HG02870 (cell line): ENCODE measurements at regions not wholly inside any gene's neighbourhood (a gene's known extent, or its start where the extent isn't known, plus 50 kb on each side); places are given as distances from the start of the nearest gene placed in this dataset.

ENCODE experiments used
- ATAC-seq: cut with Tn5 transposase; IDR thresholded peaks from one replicate; pipeline ENCODE4 v1.9.1; 2021; ENCODE audit warnings: mild to moderate bottlenecking, moderate library complexity; ENCODE audit not compliant: unreplicated experiment

DNA sequence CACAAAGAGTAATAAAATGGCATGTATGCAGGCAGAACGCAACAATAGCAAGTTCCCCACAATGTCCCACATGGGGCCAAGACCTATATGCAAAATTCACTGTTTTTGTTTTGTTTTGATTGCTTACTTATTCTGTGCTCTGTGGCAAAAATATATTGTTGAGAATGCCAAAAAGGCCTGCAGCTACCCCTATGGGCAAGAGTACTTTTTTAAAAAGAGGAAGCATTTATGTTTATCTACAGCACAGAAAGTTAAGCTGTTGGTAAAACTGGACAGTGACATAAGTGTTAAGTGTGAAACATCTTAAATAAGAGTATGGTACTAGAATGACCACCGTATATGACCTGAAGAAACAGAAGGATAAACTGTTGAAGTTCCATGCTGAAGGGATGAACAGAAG lies 301.9 kb upstream of the ZC3H12C start:
- ATAC-seq, result no peak

DNA sequence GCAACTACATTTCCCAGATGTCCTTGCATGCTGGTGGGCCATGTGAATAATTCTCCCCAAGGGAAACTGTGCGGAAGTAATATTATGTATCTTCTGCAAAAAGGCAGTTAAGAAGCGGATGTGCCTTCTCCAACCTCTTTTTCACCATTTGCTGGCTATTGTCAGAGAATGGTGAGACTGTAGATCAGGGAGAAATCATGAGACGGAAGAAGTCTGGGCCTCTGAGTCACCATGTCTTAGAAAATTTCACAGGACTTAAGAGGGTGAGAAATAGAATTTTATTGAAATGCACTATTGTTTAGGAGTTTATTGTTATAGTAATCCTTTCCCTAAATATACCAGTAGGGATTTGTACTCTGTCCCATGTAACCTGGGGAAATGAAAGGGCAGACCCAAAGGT lies 298.7 kb upstream of the ZC3H12C start:
- ATAC-seq, result no peak

DNA sequence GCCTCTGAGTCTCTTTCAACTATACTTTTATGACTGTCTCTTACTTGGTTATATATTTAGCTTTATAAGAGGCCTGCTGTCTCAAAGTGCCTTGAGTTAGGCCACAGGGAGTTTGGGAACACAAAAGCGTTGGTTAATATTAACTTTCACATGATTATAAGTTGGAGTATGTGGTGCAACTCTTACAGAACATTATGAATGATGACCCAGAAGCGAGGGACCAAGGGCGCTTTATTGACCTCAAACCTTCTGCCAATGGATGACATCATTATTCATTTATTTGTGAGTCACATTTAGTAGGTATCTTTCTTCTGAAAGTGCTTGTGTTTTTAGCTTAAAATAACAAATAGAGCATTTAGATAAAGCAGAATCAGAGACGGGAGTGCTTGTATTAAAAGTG lies 298.0 kb upstream of the ZC3H12C start:
- no peak for ATAC-seq

DNA sequence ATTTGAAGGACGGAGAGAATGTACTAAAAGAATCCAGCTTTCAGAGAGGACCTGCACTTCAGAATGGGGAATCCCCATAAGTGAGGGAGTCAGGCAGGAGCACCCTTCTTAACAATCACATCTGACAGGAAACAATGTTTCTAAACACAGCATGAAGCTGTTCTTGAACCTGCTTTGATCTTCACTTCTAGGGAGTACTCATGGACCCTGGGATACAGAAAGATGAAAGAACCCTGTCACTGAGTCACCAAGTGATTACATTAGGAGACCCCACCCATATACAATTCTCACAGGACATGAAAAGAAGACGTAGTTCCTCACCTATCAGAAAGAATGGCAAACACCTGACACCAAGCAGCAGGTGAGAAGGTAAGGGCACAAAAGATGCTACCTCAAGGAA lies 296.9 kb upstream of the ZC3H12C start:
- ATAC-seq, result no peak

GRCh38 chr11:109798521-109798920 lies 294.7 kb upstream of the ZC3H12C start:
- no peak for ATAC-seq

GRCh38 chr11:109799604-109800003 lies 293.6 kb upstream of the ZC3H12C start:
- ATAC-seq, result no peak

- ATAC-seq, result no peak
These were observed 288.3 kb upstream of the ZC3H12C start for GRCh38 chr11:109804911-109805310.

- no peak for ATAC-seq
These were observed 287.0 kb upstream of the ZC3H12C start for GRCh38 chr11:109806205-109806604.

- no peak for ATAC-seq
These were observed 284.6 kb upstream of the ZC3H12C start for GRCh38 chr11:109808569-109808968.

GRCh38 chr11:109814824-109815223 lies 278.4 kb upstream of the ZC3H12C start:
- no peak for ATAC-seq

GRCh38 chr11:109815500-109816150 lies 277.6 kb upstream of the ZC3H12C start:
- no peak for ATAC-seq

DNA sequence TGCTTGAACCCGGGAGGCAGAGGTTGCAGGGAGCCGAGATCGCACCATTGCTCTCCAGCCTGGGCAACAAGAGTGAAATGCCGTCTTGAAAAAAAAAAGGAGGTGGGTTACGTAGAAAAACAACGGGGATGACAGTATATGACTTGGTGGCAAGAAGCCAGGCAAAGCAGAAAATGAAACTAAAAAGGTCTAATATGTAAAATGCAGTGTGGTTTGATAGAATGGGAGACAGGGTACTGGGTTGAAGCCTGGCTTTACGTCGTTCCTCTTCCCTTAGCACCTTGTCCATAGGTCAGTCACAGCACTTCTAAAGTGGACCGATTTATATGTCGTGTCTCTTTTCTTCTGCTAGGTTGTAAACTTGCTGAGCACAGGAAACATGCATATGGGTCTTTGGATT lies 274.9 kb upstream of the ZC3H12C start:
- ATAC-seq, result no peak

DNA sequence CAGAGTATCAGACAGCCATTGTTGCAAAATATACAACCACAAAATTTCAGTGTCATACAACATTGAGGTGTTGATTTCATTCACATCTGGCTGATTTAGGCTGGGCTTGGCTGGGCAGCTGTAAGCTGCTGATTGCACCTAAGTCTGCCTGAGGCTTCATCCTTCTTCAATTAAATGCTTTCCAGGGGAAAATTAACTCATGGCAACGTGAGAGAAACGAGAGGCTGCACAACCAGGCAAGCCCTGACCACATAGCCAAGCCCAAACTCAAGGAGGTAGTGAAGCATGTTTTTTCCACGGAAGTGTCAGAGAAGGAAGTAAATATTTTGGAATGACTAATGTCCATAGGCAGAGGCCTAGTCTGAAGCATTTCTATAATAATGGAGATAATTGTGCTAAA lies 273.8 kb upstream of the ZC3H12C start:
- no peak for ATAC-seq

DNA sequence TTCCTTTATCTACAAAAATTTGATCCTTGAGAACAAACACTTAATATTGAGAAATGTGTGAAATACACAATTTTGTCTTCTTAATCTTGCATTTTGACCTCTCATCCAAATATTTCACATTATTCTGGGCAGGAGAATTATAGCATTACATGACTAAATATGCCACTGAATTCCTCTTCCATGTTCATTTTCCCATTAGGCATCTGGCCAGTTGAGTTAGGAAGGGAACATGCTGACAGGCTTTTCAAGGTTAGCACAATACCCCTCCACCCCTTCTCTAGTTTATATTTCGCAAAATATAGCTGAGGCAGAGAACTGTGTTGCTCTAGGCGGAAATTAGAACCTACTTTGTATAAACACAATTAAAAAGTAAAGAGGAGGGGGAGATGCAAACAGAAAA lies 271.7 kb upstream of the ZC3H12C start:
- ATAC-seq, result no peak

GRCh38 chr11:109822436-109823102 lies 270.6 kb upstream of the ZC3H12C start:
- ATAC-seq, result no peak

DNA sequence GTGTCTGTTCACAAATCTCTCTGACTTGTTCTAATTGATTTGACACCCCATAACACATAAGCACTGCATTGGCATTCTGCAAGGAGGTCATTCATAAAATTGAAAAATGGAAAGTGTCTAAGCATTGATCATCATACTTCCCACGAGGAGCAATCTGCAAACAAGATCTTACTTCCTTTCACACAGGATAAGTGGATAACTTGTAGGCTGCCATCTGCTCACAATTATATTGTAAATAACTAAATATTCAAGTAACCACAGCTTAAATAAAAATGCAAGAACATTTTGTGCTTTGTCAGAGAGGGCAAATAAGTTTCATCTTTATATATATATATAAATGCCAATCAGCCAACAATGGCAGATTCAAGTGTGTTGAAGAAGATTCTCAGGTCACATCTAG lies 264.8 kb upstream of the ZC3H12C start:
- ATAC-seq, result no peak

DNA sequence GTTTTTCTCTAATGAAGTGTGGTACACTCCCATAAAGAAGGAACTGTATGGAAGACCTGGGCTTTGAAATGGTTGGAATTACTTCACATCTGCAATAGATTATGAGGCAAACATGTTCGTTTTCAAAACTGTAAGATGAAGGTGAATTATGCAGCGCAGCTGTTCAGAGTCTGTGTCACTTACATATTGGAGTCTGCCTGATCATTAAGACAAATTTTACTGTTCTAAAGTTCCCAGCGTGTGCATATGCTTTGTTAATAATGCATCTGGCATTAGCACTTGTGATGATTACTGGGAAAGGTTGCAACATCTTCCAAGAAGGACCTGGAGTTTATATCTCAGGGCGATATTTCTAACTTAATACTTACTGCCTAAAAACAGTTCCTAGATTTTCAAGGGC lies 255.2 kb upstream of the ZC3H12C start:
- no peak for ATAC-seq

DNA sequence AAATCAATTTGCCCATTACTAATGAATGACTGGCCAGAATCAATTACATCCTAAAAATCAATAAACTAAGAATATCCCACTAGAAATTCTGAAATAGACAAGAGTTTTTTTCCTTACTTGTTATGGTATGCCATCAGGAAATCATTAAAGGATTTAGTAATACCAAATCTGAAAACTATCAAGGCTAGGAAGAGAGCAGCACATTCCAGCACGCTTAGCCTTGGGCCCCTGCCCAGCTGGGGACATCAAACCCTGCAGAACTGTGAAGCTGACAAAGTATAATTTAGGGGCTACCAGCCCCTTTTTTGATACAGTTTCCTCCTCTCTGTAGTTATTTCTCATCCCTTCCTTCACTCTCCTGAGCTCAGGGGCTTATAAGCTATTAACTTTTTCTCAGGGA lies 247.8 kb upstream of the ZC3H12C start:
- no peak for ATAC-seq

DNA sequence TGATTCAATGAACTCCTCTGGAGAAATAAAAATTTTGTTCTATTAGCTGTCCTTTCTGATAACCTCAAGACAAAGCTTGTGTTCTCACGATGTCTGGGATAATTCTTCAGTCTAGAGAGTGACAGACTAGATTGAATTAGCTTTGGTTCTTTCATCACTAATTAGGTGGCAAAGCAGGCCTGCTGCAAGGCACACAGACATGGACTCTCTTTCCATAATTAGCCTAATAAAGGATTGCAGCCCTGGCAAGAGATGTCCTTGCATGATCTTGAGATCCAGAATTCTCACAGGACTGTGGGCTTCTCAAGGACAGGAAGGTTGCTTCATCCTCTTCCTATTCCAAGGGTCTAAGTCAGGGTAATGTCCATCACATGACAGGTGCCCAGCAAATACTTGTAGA lies 245.6 kb upstream of the ZC3H12C start:
- ATAC-seq, result no peak

DNA sequence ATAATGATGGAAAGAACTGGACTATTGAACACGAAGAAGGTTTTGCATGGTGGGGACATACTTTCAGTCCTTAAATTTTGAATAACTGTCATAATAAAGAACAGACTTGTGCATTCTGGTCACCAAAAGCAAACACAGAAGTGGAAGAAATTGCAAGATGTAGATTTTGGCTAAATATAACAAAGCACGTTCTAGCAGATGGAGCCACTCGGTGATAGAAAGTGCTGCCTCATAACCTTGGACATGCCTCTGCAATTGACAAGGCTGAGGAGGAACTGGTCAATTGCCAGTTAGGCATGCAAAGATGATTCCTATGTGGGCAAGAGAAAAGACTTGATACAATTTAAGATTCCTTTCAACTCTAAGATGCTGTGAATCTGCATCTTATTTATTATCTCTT lies 244.1 kb upstream of the ZC3H12C start:
- ATAC-seq, result no peak

DNA sequence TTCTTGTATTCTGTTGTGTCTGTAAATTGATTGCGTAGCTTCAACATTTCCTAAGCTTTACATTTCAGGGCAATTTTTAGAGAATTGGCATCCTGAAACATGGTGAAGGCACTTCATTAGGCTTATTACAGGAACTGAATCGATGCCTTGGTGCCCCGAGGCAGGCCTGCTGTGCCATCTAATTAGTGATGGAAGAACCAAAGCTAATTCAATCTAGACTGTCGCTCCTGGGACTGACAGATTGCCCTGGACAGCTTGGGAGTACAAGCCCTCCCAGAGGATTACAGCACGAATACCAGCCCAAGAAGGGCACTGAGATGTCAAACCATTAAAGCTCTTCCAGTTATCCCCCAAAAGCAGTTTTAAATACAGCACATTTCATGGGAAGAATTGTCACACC lies 243.2 kb upstream of the ZC3H12C start:
- no peak for ATAC-seq

GRCh38 chr11:109851780-109852390 lies 241.3 kb upstream of the ZC3H12C start:
- ATAC-seq, result no peak
